Common myeloid progenitor, CD34-positive (primary cell): ENCODE measurements at regions not wholly inside any gene's neighbourhood (a gene's known extent, or its start where the extent isn't known, plus 50 kb on each side); places are given as distances from the start of the nearest gene placed in this dataset.
A peak's percentile ranks its signal among the peaks of the same experiment; 100 is the strongest.

Experiments used
- CTCF ChIA-PET: fragments of 350-600 bp; sonication (Branson Sonifier 250); formaldehyde crosslinking; loops from one replicate; lab custom pipeline; 2021; ENCODE audit warnings: antibody characterized with exemption; lab: Charles Lee
- POLR2A ChIA-PET: fragments of 350-600 bp; sonication (Branson Sonifier 250); formaldehyde crosslinking; loops from one replicate; lab custom pipeline; 2021; ENCODE audit warnings: antibody characterized with exemption; lab: Charles Lee
- DNase-seq, 3 donors: peaks; one replicate each; pipeline versions ENCODE4 v3.0.0 to v3.0.0-alpha.2; 2013
- H3K27ac ChIP-seq, 2 experiments: 1 replicate in 1 of 2; 2 replicates in 1 of 2; pipeline ENCODE4 v1.7.0; 2013; ENCODE audit warnings: inconsistent platforms in 2 of 2, low read length in 2 of 2, mild to moderate bottlenecking in 2 of 2, low read depth in 1 of 2, moderate library complexity in 1 of 2; ENCODE audit not compliant: severe bottlenecking in 2 of 2, insufficient read depth in 1 of 2, poor library complexity in 1 of 2
- H3K27me3 ChIP-seq, 5 experiments: replicated peaks in 2 of 5; 1 replicate in 3 of 5; 2 replicates in 2 of 5; pipeline versions ENCODE4 v1.6.1 to v1.7.0; 2013; ENCODE audit warnings: low read length in 4 of 5, mild to moderate bottlenecking in 2 of 5, moderate library complexity in 2 of 5, inconsistent platforms in 1 of 5; ENCODE audit not compliant: insufficient read depth in 5 of 5, control insufficient read depth in 4 of 5
- H3K36me3 ChIP-seq, 4 experiments: 1 replicate in 2 of 4; 2 replicates in 2 of 4; pipeline versions ENCODE4 v1.6.1 to v1.7.0; 2013; ENCODE audit warnings: low read length in 3 of 4, control low read depth in 1 of 4, mild to moderate bottlenecking in 1 of 4; ENCODE audit not compliant: control insufficient read depth in 4 of 4, insufficient read depth in 4 of 4
- H3K4me1 ChIP-seq, 4 experiments: 1 replicate in 3 of 4; 2 replicates in 1 of 4; pipeline versions ENCODE4 v1.6.1 to v1.7.1; 2013; ENCODE audit warnings: low read length in 3 of 4, mild to moderate bottlenecking in 3 of 4, control low read depth in 1 of 4, inconsistent platforms in 1 of 4, moderate library complexity in 1 of 4; ENCODE audit not compliant: control insufficient read depth in 4 of 4, insufficient read depth in 4 of 4; ENCODE audit errors: control extremely low read depth in 1 of 4
- H3K4me3 ChIP-seq, 7 experiments: 1 replicate in 4 of 7; 2 replicates in 3 of 7; pipeline versions ENCODE4 v1.5.1 to v1.7.0; 2013; ENCODE audit warnings: mild to moderate bottlenecking in 7 of 7, low read length in 6 of 7, moderate library complexity in 6 of 7, inconsistent platforms in 2 of 7, low read depth in 2 of 7, control low read depth in 1 of 7; ENCODE audit not compliant: insufficient read depth in 4 of 7, control insufficient read depth in 1 of 7; ENCODE audit errors: extremely low read depth in 1 of 7
- H3K9me3 ChIP-seq, 5 experiments: 1 replicate in 4 of 5; 2 replicates in 1 of 5; pipeline versions ENCODE4 v1.6.1 to v1.7.1; 2013; ENCODE audit warnings: low read length in 4 of 5, mild to moderate bottlenecking in 2 of 5, inconsistent platforms in 1 of 5, low read depth in 1 of 5, moderate library complexity in 1 of 5; ENCODE audit not compliant: control insufficient read depth in 4 of 5, insufficient read depth in 2 of 5; ENCODE audit errors: control extremely low read depth in 1 of 5
- WGBS: methylation state at CpG from one replicate; pipeline ENCODE4 v1.1.5; 2013; ENCODE audit not compliant: insufficient coverage; 5-methylcytosine and 5-hydroxymethylcytosine counted together

DNA sequence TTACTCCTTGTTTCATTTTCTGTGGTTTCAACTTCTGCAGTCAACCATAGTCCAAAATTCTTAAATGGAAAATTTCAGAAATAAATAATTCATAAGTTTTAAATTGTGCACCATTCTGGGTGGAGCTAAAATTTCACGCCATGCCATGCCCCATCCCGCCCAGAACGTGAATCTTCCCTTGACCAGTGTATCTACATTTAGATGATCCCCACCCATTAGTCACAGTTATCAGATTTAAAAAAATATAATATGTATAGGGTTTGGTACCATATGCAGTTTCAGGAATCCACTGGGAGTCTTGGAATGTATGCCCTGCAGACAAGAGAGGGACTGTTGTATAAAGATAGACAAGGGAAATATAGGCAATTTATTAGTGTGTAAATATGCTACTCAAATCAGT is 759.7 kb upstream of the ZNF608 start:
- Histone ChIP-seq H3K27me3 (no peaks in the 10 kb centered on the region), H3K36me3 (no peaks in the 10 kb centered on the region), H3K27ac (no peak overlapping the region), H3K4me3 (no peak overlapping the region), H3K9me3 (no peaks in the 10 kb centered on the region), H3K4me1 (no peaks in the 10 kb centered on the region)
- DNase-seq = no peak
- ChIA-PET CTCF (no interaction called here), POLR2A (no interaction called here)
- WGBS = no CpG with 5 or more reads among the region's 3 CpGs

- no CpG with 5 or more reads among the region's 1 CpG for WGBS
- ChIA-PET POLR2A (no interaction called here), CTCF (no interaction called here)
- Histone ChIP-seq H3K4me3 (no peak overlapping the region), H3K9me3 (no peaks in the 10 kb centered on the region), H3K27ac (no peak overlapping the region), H3K36me3 (no peaks in the 10 kb centered on the region), H3K27me3 (no peaks in the 10 kb centered on the region), H3K4me1 (no peaks in the 10 kb centered on the region)
- no peak for DNase-seq
Measured at GRCh38 chr5:125508225-125508624, 761.8 kb upstream of the ZNF608 start.

- no peak overlapping the region for H3K4me3 ChIP-seq
- CTCF ChIA-PET = no interaction called here
- DNase-seq = peak in 1 of 3 donors; percentile 0
- H3K27me3 ChIP-seq = no peaks in the 10 kb centered on the region
- H3K27ac ChIP-seq = no peak overlapping the region
- POLR2A ChIA-PET = no interaction called here
- no peaks in the 10 kb centered on the region for H3K36me3 ChIP-seq
- no peaks in the 10 kb centered on the region for H3K4me1 ChIP-seq
- no peaks in the 10 kb centered on the region for H3K9me3 ChIP-seq
Measured at GRCh38 chr5:125510651-125511050, 764.2 kb upstream of the ZNF608 start.

- Histone ChIP-seq H3K4me3 (no peak overlapping the region), H3K36me3 (no peaks in the 10 kb centered on the region), H3K27ac (no peak overlapping the region), H3K9me3 (peaks cover 0 to 2% (median 0%) of the 10 kb centered on the region in 5 experiments), H3K4me1 (no peaks in the 10 kb centered on the region), H3K27me3 (no peaks in the 10 kb centered on the region)
- CTCF ChIA-PET = no interaction called here
- POLR2A ChIA-PET = no interaction called here
- no peak for DNase-seq
- no CpG with 5 or more reads among the region's 3 CpGs for WGBS
Measured at GRCh38 chr5:125517973-125518550, 771.6 kb upstream of the ZNF608 start.

GRCh38 chr5:125521289-125521688 is 774.9 kb upstream of the ZNF608 start:
- DNase-seq = no peak
- no peak overlapping the region for H3K27ac ChIP-seq
- POLR2A ChIA-PET = no interaction called here
- no peak overlapping the region for H3K4me3 ChIP-seq
- H3K27me3 ChIP-seq = no peaks in the 10 kb centered on the region
- H3K36me3 ChIP-seq = no peaks in the 10 kb centered on the region
- no CpG with 5 or more reads among the region's 1 CpG for WGBS
- H3K4me1 ChIP-seq = no peaks in the 10 kb centered on the region
- H3K9me3 ChIP-seq = peaks cover 0 to 2% (median 0%) of the 10 kb centered on the region in 5 experiments
- CTCF ChIA-PET = no interaction called here

DNA sequence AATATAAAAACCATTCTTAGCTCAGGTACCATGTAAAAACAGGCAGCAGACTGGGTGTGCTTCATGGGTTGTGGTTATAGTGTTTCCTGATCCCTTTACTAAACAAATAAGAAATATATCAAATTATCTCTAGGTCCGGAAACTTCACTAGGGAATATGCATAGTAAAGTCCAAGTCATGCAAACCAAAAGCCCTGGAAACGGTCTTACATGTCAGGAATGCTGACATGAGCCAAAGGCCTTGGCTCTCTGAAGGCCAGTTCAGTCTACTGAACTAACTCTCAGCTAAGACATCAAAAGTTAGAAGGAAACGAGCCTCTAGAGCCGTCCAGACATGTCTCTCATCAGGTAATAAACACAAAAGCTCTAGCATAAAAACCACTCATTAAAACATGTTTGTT is 778.9 kb upstream of the ZNF608 start:
- no peaks in the 10 kb centered on the region for H3K36me3 ChIP-seq
- 100% methylated on average over 2 of the region's 4 CpGs for WGBS
- no peak overlapping the region for H3K4me3 ChIP-seq
- H3K9me3 ChIP-seq = peaks cover 0 to 2% (median 0%) of the 10 kb centered on the region in 5 experiments
- no peaks in the 10 kb centered on the region for H3K4me1 ChIP-seq
- ChIA-PET POLR2A (no interaction called here), CTCF (interaction anchor here (1.1 kb wide), 1 partner anchor 17 kb away, joined by 4 read pairs; no protein-coding TSS in a partner anchor)
- no peak for DNase-seq
- no peak overlapping the region for H3K27ac ChIP-seq
- H3K27me3 ChIP-seq = no peaks in the 10 kb centered on the region

DNA sequence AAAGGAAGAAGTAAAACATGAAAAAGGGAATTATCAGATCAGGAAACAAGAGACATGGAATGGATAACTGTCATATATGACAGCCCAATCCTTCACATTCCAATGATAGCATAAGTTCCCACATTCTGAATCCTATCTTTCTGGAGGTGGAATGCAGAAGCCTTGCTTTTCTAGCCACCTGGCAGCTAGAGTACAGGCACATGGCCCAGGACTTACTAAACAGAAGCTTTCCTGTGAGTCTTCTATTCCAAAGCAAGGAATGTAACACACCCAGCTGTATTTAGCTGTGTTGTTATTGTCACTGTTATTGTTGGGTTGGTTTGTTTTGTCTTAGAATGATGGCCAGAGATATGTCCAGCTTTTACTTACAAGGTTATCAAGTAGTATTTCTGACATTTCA is 780.5 kb upstream of the ZNF608 start:
- Histone ChIP-seq H3K9me3 (peaks cover 0 to 1% (median 0%) of the 10 kb centered on the region in 5 experiments), H3K4me1 (no peaks in the 10 kb centered on the region), H3K27me3 (no peaks in the 10 kb centered on the region), H3K36me3 (no peaks in the 10 kb centered on the region), H3K4me3 (no peak overlapping the region), H3K27ac (no peak overlapping the region)
- CTCF ChIA-PET = no interaction called here
- no peak for DNase-seq
- POLR2A ChIA-PET = no interaction called here
